GM19397 (cell line): ENCODE measurements at regions not wholly inside any gene's neighbourhood (a gene's known extent, or its start where the extent isn't known, plus 50 kb on each side); places are given as distances from the start of the nearest gene placed in this dataset.

Experiments
- ATAC-seq: cut with Tn5 transposase; IDR thresholded peaks from one replicate; pipeline ENCODE4 v1.9.1; 2021; ENCODE audit warnings: mild to moderate bottlenecking, moderate library complexity; ENCODE audit not compliant: unreplicated experiment

- no peak for ATAC-seq
Observed at GRCh38 chr4:32106767-32107166, 1386.6 kb downstream of the PCDH7 start.

- no peak for ATAC-seq
Observed at GRCh38 chr4:32112891-32113290, 1392.7 kb downstream of the PCDH7 start.

GRCh38 chr4:32117693-32118092 lies 1397.5 kb downstream of the PCDH7 start:
- ATAC-seq: no peak

- no peak for ATAC-seq
Observed at GRCh38 chr4:32119907-32120306, 1399.7 kb downstream of the PCDH7 start.

GRCh38 chr4:32128549-32128948 lies 1408.4 kb downstream of the PCDH7 start:
- no peak for ATAC-seq

- no peak for ATAC-seq
Observed at GRCh38 chr4:32129967-32130366, 1409.8 kb downstream of the PCDH7 start.

GRCh38 chr4:32133141-32133540 lies 1413.0 kb downstream of the PCDH7 start:
- no peak for ATAC-seq

GRCh38 chr4:32133734-32134133 lies 1413.6 kb downstream of the PCDH7 start:
- ATAC-seq: no peak

GRCh38 chr4:32135642-32136041 lies 1415.5 kb downstream of the PCDH7 start:
- no peak for ATAC-seq

GRCh38 chr4:32136081-32136787 lies 1416.1 kb downstream of the PCDH7 start:
- ATAC-seq: no peak

GRCh38 chr4:32140636-32141035 lies 1420.5 kb downstream of the PCDH7 start:
- ATAC-seq: no peak

- no peak for ATAC-seq
Observed at GRCh38 chr4:32142075-32142474, 1421.9 kb downstream of the PCDH7 start.

GRCh38 chr4:32145987-32146386 lies 1425.8 kb downstream of the PCDH7 start:
- ATAC-seq: no peak

GRCh38 chr4:32147446-32148085 lies 1427.4 kb downstream of the PCDH7 start:
- ATAC-seq: no peak

- no peak for ATAC-seq
Observed at GRCh38 chr4:32148111-32148666, 1428.0 kb downstream of the PCDH7 start.

GRCh38 chr4:32158961-32159360 lies 1438.8 kb downstream of the PCDH7 start:
- ATAC-seq: no peak

GRCh38 chr4:32161392-32161791 lies 1441.2 kb downstream of the PCDH7 start:
- no peak for ATAC-seq

- ATAC-seq: no peak
Observed at GRCh38 chr4:32163125-32163524, 1443.0 kb downstream of the PCDH7 start.

GRCh38 chr4:32169841-32170240 lies 1449.7 kb downstream of the PCDH7 start:
- no peak for ATAC-seq

GRCh38 chr4:32172086-32172485 lies 1451.9 kb downstream of the PCDH7 start:
- no peak for ATAC-seq

GRCh38 chr4:32172761-32173160 lies 1452.6 kb downstream of the PCDH7 start:
- ATAC-seq: no peak

- no peak for ATAC-seq
Observed at GRCh38 chr4:32180086-32180485, 1459.9 kb downstream of the PCDH7 start.
